Neural progenitor cell (in vitro differentiated cells): ENCODE measurements at regions not wholly inside any gene's neighbourhood (a gene's known extent, or its start where the extent isn't known, plus 50 kb on each side); places are given as distances from the start of the nearest gene placed in this dataset.
A peak's percentile ranks its signal among the peaks of the same experiment; 100 is the strongest.

ENCODE experiments used
- DNase-seq: peaks from one replicate; pipeline ENCODE4 v3.0.0-alpha.2; 2016; ENCODE audit warnings: low spot score
- H2AFZ ChIP-seq: fragments of 200-600 bp; sonication (generic); replicated peaks from 2 replicates; pipeline ENCODE4 v1.6.1; 2016; ENCODE audit warnings: antibody characterized with exemption
- H3F3A ChIP-seq: fragments of 200-600 bp; sonication (generic); 2 replicates; pipeline ENCODE4 v1.6.1; 2016; ENCODE audit warnings: antibody characterized with exemption, low read depth
- H3K27ac ChIP-seq: fragments of 200-600 bp; sonication (generic); 2 replicates; pipeline ENCODE4 v1.5.1; 2016; ENCODE audit warnings: mild to moderate bottlenecking
- H3K27me3 ChIP-seq: fragments of 200-600 bp; sonication (generic); 2 replicates; pipeline ENCODE4 v1.6.1; 2016; ENCODE audit warnings: mild to moderate bottlenecking, moderate library complexity
- H3K36me3 ChIP-seq: fragments of 200-600 bp; sonication (generic); 2 replicates; pipeline ENCODE4 v1.5.1; 2016
- H3K4me1 ChIP-seq: fragments of 200-600 bp; sonication (generic); 2 replicates; pipeline ENCODE4 v1.6.1; 2016; ENCODE audit warnings: mixed run types
- H3K4me2 ChIP-seq: fragments of 200-600 bp; sonication (generic); 2 replicates; pipeline ENCODE4 v1.6.1; 2016
- H3K4me3 ChIP-seq: fragments of 200-600 bp; sonication (generic); 2 replicates; pipeline ENCODE4 v1.5.1; 2016
- H3K79me2 ChIP-seq: fragments of 200-600 bp; sonication (generic); 2 replicates; pipeline ENCODE4 v1.6.1; 2016; ENCODE audit warnings: low read depth
- H3K9ac ChIP-seq: fragments of 200-600 bp; sonication (generic); 2 replicates; pipeline ENCODE4 v1.6.1; 2016
- H3K9me3 ChIP-seq: fragments of 200-600 bp; sonication (generic); 2 replicates; pipeline ENCODE4 v1.5.1; 2016; ENCODE audit warnings: low read depth
- H4K20me1 ChIP-seq: fragments of 200-600 bp; sonication (generic); 2 replicates; pipeline ENCODE4 v1.6.1; 2016; ENCODE audit warnings: low read depth
- H3K27ac Mint-ChIP-seq: 3 replicates; pipeline ENCODE4 v1.8.0; 2021; ENCODE audit warnings: mixed read lengths
- H3K27me3 Mint-ChIP-seq: 2 replicates; pipeline ENCODE4 v1.8.0; 2022; ENCODE audit warnings: low read depth, mild to moderate bottlenecking, inconsistent platforms, moderate library complexity, mixed read lengths; ENCODE audit not compliant: insufficient read depth
- H3K36me3 Mint-ChIP-seq: 3 replicates; pipeline ENCODE4 v1.8.0; 2021; ENCODE audit warnings: mixed read lengths
- H3K4me1 Mint-ChIP-seq: 3 replicates; pipeline ENCODE4 v1.8.0; 2021; ENCODE audit warnings: mixed read lengths
- H3K4me3 Mint-ChIP-seq: 3 replicates; pipeline ENCODE4 v1.8.0; 2021; ENCODE audit warnings: mild to moderate bottlenecking, moderate library complexity, mixed read lengths
- H3K9me3 Mint-ChIP-seq: 3 replicates; pipeline ENCODE4 v1.8.0; 2020; ENCODE audit warnings: mixed read lengths
- CTCF ChIP-seq: fragments of 200-600 bp; sonication (generic); IDR thresholded peaks from 2 replicates; pipeline ENCODE4 v1.5.1; 2017; ENCODE audit warnings: antibody characterized with exemption, mild to moderate bottlenecking
- EZH2 ChIP-seq: fragments of 200-600 bp; sonication (generic); IDR thresholded peaks from 2 replicates; pipeline ENCODE4 v1.6.1; 2017; ENCODE audit warnings: antibody characterized with exemption, mild to moderate bottlenecking, moderate library complexity
- EZH2phosphoT487 ChIP-seq: fragments of 200-600 bp; sonication (generic); IDR thresholded peaks from 2 replicates; pipeline ENCODE4 v1.6.1; 2017; ENCODE audit warnings: antibody characterized with exemption

GRCh38 chr4:16384576-16384975 lies 158.3 kb upstream of the TAPT1 start:
- H3K27me3 ChIP-seq: no peaks in the 10 kb centered on the region
- peaks cover 5% of the 10 kb centered on the region for H3F3A ChIP-seq
- Mint-ChIP-seq H3K36me3 (no peaks in the 10 kb centered on the region), H3K27me3 (peaks cover 5% of the 10 kb centered on the region), H3K27ac (no peak overlapping the region), H3K4me1 (peaks cover 3% of the 10 kb centered on the region), H3K4me3 (no peak overlapping the region), H3K9me3 (no peaks in the 10 kb centered on the region)
- peaks cover 10% of the 10 kb centered on the region for H3K4me1 ChIP-seq
- H3K4me3 ChIP-seq: no peak overlapping the region
- TF ChIP-seq EZH2phosphoT487: no peak
- no peak for TF ChIP-seq CTCF
- TF ChIP-seq EZH2: no peak
- H3K79me2 ChIP-seq: no peaks in the 10 kb centered on the region
- DNase-seq: peak; percentile 12
- no peak overlapping the region for H2AFZ ChIP-seq
- H4K20me1 ChIP-seq: no peaks in the 10 kb centered on the region
- H3K9ac ChIP-seq: no peak overlapping the region
- H3K36me3 ChIP-seq: no peaks in the 10 kb centered on the region
- H3K27ac ChIP-seq: no peak overlapping the region
- H3K9me3 ChIP-seq: peaks cover 4% of the 10 kb centered on the region
- H3K4me2 ChIP-seq: no peak overlapping the region

DNA sequence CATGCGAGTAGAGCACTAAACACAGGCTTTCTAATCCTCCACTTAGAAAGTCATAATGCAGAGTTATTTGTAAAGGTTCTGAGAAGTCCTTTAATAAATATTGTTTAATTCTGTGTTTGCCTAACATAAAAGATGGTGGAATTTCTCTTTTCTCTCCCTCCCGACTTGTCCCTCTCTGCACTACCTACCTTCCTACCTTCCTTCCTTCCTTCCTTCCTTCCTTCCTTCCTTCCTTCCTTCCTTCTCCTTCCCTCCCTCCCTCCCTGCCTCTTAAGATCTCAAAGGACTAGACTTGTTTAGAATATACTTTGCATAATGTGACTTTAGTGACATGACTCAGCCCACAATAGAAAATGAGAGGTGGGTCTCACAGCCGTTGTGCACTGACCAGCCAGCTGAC lies 156.3 kb upstream of the TAPT1 start:
- Histone ChIP-seq H3F3A (no peaks in the 10 kb centered on the region), H2AFZ (no peak overlapping the region), H3K4me1 (peaks cover 10% of the 10 kb centered on the region), H3K9ac (no peak overlapping the region), H3K4me3 (no peak overlapping the region), H3K4me2 (no peak overlapping the region), H4K20me1 (no peaks in the 10 kb centered on the region), H3K9me3 (no peaks in the 10 kb centered on the region), H3K36me3 (no peaks in the 10 kb centered on the region), H3K79me2 (no peaks in the 10 kb centered on the region), H3K27me3 (no peaks in the 10 kb centered on the region), H3K27ac (no peak overlapping the region)
- Mint-ChIP-seq H3K9me3 (no peaks in the 10 kb centered on the region), H3K27ac (no peak overlapping the region), H3K4me1 (peaks cover 3% of the 10 kb centered on the region), H3K4me3 (no peak overlapping the region), H3K36me3 (no peaks in the 10 kb centered on the region), H3K27me3 (peaks cover 8% of the 10 kb centered on the region)
- no peak for DNase-seq
- no peak for TF ChIP-seq CTCF
- no peak for TF ChIP-seq EZH2
- no peak for TF ChIP-seq EZH2phosphoT487

DNA sequence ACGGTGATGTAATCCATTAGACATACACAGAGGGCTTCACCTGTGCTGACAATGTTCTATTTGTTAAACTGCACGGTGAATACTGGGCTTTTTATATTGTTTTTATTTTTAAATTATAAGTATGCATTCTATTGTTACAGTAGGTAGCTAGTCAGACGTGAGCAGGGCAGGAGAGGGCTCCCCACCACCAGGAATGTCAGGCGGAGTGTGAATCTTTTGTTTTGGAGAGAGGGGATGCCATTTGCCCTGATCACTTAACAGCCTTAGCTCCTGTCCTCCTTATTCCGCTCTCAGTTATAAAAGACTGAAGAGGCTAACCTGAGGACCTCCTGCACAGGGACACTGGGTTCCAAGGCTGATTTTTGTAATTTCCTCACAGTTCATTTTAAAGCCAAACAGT lies 151.6 kb upstream of the TAPT1 start:
- Histone ChIP-seq H3K9me3 (no peaks in the 10 kb centered on the region), H3K27ac (no peak overlapping the region), H3K27me3 (no peaks in the 10 kb centered on the region), H4K20me1 (no peaks in the 10 kb centered on the region), H3K4me3 (no peak overlapping the region), H3K4me1 (no peaks in the 10 kb centered on the region), H3F3A (no peaks in the 10 kb centered on the region), H3K4me2 (no peak overlapping the region), H3K79me2 (no peaks in the 10 kb centered on the region), H3K9ac (no peak overlapping the region), H3K36me3 (no peaks in the 10 kb centered on the region), H2AFZ (no peak overlapping the region)
- H3K9me3 Mint-ChIP-seq: no peaks in the 10 kb centered on the region
- H3K27ac Mint-ChIP-seq: no peak overlapping the region
- DNase-seq: peak; percentile 30
- H3K4me3 Mint-ChIP-seq: no peak overlapping the region
- H3K27me3 Mint-ChIP-seq: peaks cover 3% of the 10 kb centered on the region
- H3K4me1 Mint-ChIP-seq: no peaks in the 10 kb centered on the region
- TF ChIP-seq EZH2phosphoT487 (no peak), EZH2 (no peak), CTCF (peak; percentile 31)
- no peaks in the 10 kb centered on the region for H3K36me3 Mint-ChIP-seq
